SK-N-SH (cell line): ENCODE measurements at regions not wholly inside any gene's neighbourhood (a gene's known extent, or its start where the extent isn't known, plus 50 kb on each side); places are given as distances from the start of the nearest gene placed in this dataset.

Source experiments
- CHD2 ChIP-seq: fragments of 150-350 bp; IDR thresholded peaks from 2 replicates; pipeline ENCODE4 v1.6.1; 2018; ENCODE audit warnings: low read length; ENCODE audit not compliant: partially characterized antibody
- EP300 ChIP-seq, 2 experiments: IDR thresholded peaks; 2 replicates each; pipeline versions ENCODE4 v1.4.0 to v1.6.1; 2012; ENCODE audit warnings: borderline replicate concordance in 1 of 2, low read depth in 1 of 2, low read length in 1 of 2
- EZH2phosphoT487 ChIP-seq: fragments of 200-600 bp; sonication (generic); IDR thresholded peaks from 2 replicates; pipeline ENCODE4 v1.6.1; 2017; ENCODE audit warnings: low read depth, mixed run types, mild to moderate bottlenecking, antibody characterized with exemption, moderate library complexity, borderline replicate concordance
- POLR2AphosphoS5 ChIP-seq: IDR thresholded peaks from 2 replicates; pipeline ENCODE4 v1.6.1; 2012; ENCODE audit warnings: low read depth, low read length
- TEAD4 ChIP-seq: IDR thresholded peaks from 2 replicates; pipeline ENCODE4 v1.4.0; 2012; ENCODE audit warnings: mild to moderate bottlenecking, borderline replicate concordance; ENCODE audit not compliant: insufficient read depth
- YY1 ChIP-seq: IDR thresholded peaks from 2 replicates; pipeline ENCODE4 v1.4.0; 2012; ENCODE audit warnings: low read depth, mild to moderate bottlenecking
- TF ChIP-seq, protein P1 (sequence below): IDR thresholded peaks from 2 replicates; pipeline ENCODE4 v1.4.0; 2012; ENCODE audit warnings: low read depth, borderline replicate concordance
- TF ChIP-seq, protein P2 (sequence below): fragments of 200-600 bp; sonication (generic); IDR thresholded peaks from 2 replicates; pipeline ENCODE4 v1.6.1; 2017; ENCODE audit warnings: antibody characterized with exemption, mild to moderate bottlenecking, moderate library complexity
- TF ChIP-seq, protein P3 (sequence below): IDR thresholded peaks from 2 replicates; pipeline ENCODE4 v1.4.0; 2012; ENCODE audit warnings: low read depth

GRCh38 chr6:76553256-76553655 is 480.8 kb upstream of the IMPG1 start:
- TF ChIP-seq YY1 (no peak), TEAD4 (no peak), POLR2AphosphoS5 (no peak), EZH2phosphoT487 (no peak), EP300 (IDR thresholded peaks at IDR 0.05; ENCODE audit: borderline replicate concordance in 1 of 2, low read depth in 1 of 2, low read length in 1 of 2) (no peak), CHD2 (no peak)
- TF ChIP-seq, protein P1, sequence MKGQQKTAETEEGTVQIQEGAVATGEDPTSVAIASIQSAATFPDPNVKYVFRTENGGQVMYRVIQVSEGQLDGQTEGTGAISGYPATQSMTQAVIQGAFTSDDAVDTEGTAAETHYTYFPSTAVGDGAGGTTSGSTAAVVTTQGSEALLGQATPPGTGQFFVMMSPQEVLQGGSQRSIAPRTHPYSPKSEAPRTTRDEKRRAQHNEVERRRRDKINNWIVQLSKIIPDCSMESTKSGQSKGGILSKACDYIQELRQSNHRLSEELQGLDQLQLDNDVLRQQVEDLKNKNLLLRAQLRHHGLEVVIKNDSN: no peak
- TF ChIP-seq, protein P2, sequence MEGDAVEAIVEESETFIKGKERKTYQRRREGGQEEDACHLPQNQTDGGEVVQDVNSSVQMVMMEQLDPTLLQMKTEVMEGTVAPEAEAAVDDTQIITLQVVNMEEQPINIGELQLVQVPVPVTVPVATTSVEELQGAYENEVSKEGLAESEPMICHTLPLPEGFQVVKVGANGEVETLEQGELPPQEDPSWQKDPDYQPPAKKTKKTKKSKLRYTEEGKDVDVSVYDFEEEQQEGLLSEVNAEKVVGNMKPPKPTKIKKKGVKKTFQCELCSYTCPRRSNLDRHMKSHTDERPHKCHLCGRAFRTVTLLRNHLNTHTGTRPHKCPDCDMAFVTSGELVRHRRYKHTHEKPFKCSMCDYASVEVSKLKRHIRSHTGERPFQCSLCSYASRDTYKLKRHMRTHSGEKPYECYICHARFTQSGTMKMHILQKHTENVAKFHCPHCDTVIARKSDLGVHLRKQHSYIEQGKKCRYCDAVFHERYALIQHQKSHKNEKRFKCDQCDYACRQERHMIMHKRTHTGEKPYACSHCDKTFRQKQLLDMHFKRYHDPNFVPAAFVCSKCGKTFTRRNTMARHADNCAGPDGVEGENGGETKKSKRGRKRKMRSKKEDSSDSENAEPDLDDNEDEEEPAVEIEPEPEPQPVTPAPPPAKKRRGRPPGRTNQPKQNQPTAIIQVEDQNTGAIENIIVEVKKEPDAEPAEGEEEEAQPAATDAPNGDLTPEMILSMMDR: no peak
- TF ChIP-seq, protein P3, sequence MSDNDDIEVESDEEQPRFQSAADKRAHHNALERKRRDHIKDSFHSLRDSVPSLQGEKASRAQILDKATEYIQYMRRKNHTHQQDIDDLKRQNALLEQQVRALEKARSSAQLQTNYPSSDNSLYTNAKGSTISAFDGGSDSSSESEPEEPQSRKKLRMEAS: no peak
